Psoas muscle (tissue), 7 donors: ENCODE measurements at regions not wholly inside any gene's neighbourhood (a gene's known extent, or its start where the extent isn't known, plus 50 kb on each side); places are given as distances from the start of the nearest gene placed in this dataset.

Experiments
- ATAC-seq, 4 donors: fragments of 200-7000 bp; cut with Tn5 transposase; one replicate each; pipeline ENCODE4 v1.9.1; 2020; ENCODE audit warnings: moderate library complexity in 3 of 4, mild to moderate bottlenecking in 2 of 4
- DNase-seq, 2 donors: peaks; one replicate each; pipeline ENCODE4 v3.0.0-alpha.2; 2020
- H3K27ac ChIP-seq: fragments of 200-600 bp; one replicate; pipeline ENCODE4 v1.8.0; 2022
- H3K27me3 ChIP-seq, 3 donors: fragments of 200-600 bp in 1 of 3; one replicate each; pipeline versions ENCODE4 v1.6.1 to v1.8.0; 2013 to 2022; ENCODE audit warnings: low read length in 2 of 3, mild to moderate bottlenecking in 2 of 3, moderate library complexity in 1 of 3; ENCODE audit not compliant: insufficient read depth in 3 of 3
- H3K36me3 ChIP-seq, 2 donors: fragments of 200-600 bp in 1 of 2; one replicate each; pipeline versions ENCODE4 v1.6.1 to v1.8.0; 2013 to 2022; ENCODE audit warnings: low read depth in 1 of 2, mild to moderate bottlenecking in 1 of 2, moderate library complexity in 1 of 2; ENCODE audit not compliant: insufficient read depth in 1 of 2
- H3K4me1 ChIP-seq: fragments of 200-600 bp; one replicate; pipeline ENCODE4 v1.8.0; 2022
- H3K4me3 ChIP-seq: fragments of 200-600 bp; one replicate; pipeline ENCODE4 v1.8.0; 2022; ENCODE audit warnings: mild to moderate bottlenecking
- H3K9me3 ChIP-seq: fragments of 200-600 bp; one replicate; pipeline ENCODE4 v1.8.0; 2022
- CTCF ChIP-seq: fragments of 200-600 bp; IDR thresholded peaks from one replicate; pipeline ENCODE4 v1.8.0; 2022; ENCODE audit warnings: antibody characterized with exemption
- WGBS, 3 donors: extraction: QIAGEN DNeasy Blood & Tissue Kit; methylation state at CpG; one replicate each; pipeline versions ENCODE4 v1.1.6 to v1.1.7; 2013; 5-methylcytosine and 5-hydroxymethylcytosine counted together
- intact Hi-C, 2 donors: fragments of 100-400 bp; cut with DNase I; formaldehyde crosslinking; loops; one replicate each; pipeline versions ENCODE4 v1.11.0 to v1.14.2; 2022
- donor health status: healthy with polysubstance abuse.
- donor health status: DM: no; HTN: no; CAD: no; lungs with moderate emphysema.
- donor health status: Bipolar disorder and iron deficiency.
- donor health status: healthy.
- donor health status: DM: yes; HTN: yes; CAD: no.
- donor health status: DM: no; HTN: no; CAD: no.
- donor health status: DM: yes; HTN: yes; CAD: no.

GRCh38 chr18:48472610-48473009 is 63.4 kb upstream of the ZBTB7C start:
- intact Hi-C loops = loop anchor here in 1 of 2 donors (10.0 kb wide), 1 partner anchor 162 kb away; no protein-coding TSS in a partner anchor
- Histone ChIP-seq H3K36me3 (no peaks in the 10 kb centered on the region), H3K4me1 (no peaks in the 10 kb centered on the region), H3K27ac (no peak overlapping the region), H3K4me3 (no peak overlapping the region), H3K27me3 (no peaks in the 10 kb centered on the region), H3K9me3 (no peaks in the 10 kb centered on the region)
- no peak for TF ChIP-seq CTCF
- WGBS, 3 donors = 56 to 89% (median 61%) methylated on average over 3 of the region's 3 CpGs
- DNase-seq (no peak), ATAC-seq (no peak)

DNA sequence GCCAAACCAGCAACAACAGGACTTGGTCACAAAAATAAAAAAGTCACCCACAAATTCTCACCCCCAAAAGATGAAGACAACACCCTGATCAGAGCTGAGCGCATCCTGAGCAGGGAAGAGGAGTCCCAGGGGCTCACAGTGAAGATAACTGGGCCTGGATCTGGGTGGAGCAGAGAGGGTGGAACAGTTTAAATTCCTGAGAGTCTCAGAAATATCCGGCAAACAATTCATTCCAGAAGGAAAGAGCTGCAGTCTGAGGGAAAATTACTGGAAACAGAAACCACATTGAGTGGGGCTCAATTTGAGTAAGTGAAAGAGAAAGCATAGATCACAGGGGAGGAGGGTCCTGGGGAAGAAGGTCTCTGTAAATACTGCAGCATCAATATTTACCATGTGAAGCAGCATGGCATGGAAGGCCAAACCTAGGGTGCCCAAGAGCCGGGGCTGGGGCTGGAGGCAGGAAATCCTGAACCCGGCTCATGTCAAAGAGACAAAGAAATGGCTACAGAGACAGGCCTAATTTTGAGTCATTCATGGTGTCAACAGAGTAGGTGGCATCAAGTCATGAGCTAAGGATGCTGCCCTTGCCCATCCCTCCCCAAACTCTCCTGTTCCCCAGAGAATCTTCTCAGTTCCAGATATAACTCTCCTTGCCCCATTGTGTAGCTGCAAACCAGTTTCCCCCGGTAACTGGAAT is 61.4 kb upstream of the ZBTB7C start:
- no peak for ATAC-seq
- no peak for DNase-seq
- Histone ChIP-seq H3K27me3 (no peaks in the 10 kb centered on the region), H3K4me3 (no peak overlapping the region), H3K27ac (no peak overlapping the region), H3K36me3 (no peaks in the 10 kb centered on the region), H3K4me1 (no peaks in the 10 kb centered on the region), H3K9me3 (no peaks in the 10 kb centered on the region)
- intact Hi-C loops = loop anchor here in 1 of 2 donors (10.0 kb wide), 1 partner anchor 164 kb away; no protein-coding TSS in a partner anchor
- no peak for TF ChIP-seq CTCF
- WGBS, 3 donors = 69 to 81% (median 79%) methylated on average over 5 of the region's 5 CpGs

DNA sequence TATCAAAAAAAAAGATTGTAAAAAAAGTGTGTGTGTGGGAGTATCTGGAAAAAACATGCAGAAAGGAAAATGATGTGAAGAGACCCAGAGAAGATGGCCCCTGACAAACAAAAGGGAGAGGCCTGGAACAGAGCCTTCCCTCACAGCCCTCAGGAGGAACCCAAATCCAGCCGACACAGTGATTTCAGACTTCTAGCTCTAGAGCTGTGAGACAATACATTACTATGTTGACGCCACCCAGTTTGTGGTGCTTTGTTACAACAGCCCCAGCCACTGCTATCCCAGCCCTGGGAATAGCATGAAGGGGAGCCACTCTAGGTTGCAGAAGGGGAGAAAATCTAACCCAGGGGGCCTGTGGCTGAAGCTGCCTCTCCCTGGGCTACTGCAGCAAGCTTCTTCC is 59.0 kb upstream of the ZBTB7C start:
- ATAC-seq (no peak), DNase-seq (no peak)
- WGBS, 3 donors = 84 to 87% (median 85%) methylated on average over 2 of the region's 2 CpGs
- Histone ChIP-seq H3K27ac (no peak overlapping the region), H3K4me3 (no peak overlapping the region), H3K27me3 (no peaks in the 10 kb centered on the region), H3K9me3 (no peaks in the 10 kb centered on the region), H3K36me3 (no peaks in the 10 kb centered on the region), H3K4me1 (no peaks in the 10 kb centered on the region)
- TF ChIP-seq CTCF = no peak
- intact Hi-C loops = no loop called here

DNA sequence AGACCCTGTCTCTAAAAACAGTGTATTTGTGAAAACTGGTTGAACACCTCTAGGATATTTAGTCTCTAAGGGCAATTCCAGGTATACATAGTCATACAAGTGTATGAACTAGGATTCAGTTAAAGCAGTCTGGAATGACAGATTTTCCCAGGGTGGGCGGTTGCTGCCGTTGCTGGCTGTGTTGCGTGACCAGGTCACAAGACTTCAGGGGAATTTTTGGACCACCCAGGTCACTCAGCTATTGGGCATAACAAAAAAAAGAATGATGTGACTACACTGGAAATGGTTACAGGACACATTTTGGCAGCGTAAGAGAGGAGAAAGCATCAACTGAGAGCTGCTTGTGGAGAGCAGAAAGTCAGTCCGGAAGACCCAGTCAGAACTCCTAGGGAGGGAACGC is 58.0 kb upstream of the ZBTB7C start:
- no peak for TF ChIP-seq CTCF
- ATAC-seq (no peak), DNase-seq (no peak)
- Histone ChIP-seq H3K27ac (no peak overlapping the region), H3K9me3 (no peaks in the 10 kb centered on the region), H3K4me3 (no peak overlapping the region), H3K36me3 (no peaks in the 10 kb centered on the region), H3K4me1 (no peaks in the 10 kb centered on the region), H3K27me3 (no peaks in the 10 kb centered on the region)
- 91 to 93% (median 92%) methylated on average over 6 of the region's 6 CpGs for WGBS, 3 donors
- intact Hi-C loops = no loop called here

DNA sequence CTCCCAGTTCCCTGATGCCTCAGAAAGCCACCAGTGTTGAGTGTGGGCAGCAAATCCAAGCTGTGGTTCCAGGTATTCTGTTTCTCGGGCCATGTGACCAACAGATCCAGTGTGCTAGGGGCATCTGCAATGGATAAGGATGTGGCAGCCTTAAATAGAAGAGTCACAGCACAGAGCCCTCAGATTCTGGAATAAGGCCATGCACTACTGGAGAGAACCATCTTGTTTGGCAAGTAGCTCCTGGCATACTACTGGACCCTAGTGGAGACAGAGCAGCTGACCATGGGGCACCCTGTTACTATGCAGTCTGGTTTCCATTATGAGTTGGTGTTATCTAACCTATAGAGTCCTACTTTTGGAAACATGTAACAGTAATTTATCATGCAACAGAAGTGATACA is 53.3 kb upstream of the ZBTB7C start:
- ATAC-seq = no peak
- no peak overlapping the region for H3K27ac ChIP-seq
- no peaks in the 10 kb centered on the region for H3K36me3 ChIP-seq
- no peaks in the 10 kb centered on the region for H3K27me3 ChIP-seq
- H3K4me1 ChIP-seq = no peaks in the 10 kb centered on the region
- H3K4me3 ChIP-seq = no peak overlapping the region
- no peak for DNase-seq
- intact Hi-C loops = no loop called here
- H3K9me3 ChIP-seq = no peaks in the 10 kb centered on the region
- TF ChIP-seq CTCF = no peak
- WGBS, 3 donors = 38 to 72% (median 51%) methylated on average over 1 of the region's 1 CpG
